ENCODE measurements at regions not wholly inside any gene's neighbourhood (a gene's known extent, or its start where the extent isn't known, plus 50 kb on each side); places are given as distances from the start of the nearest gene placed in this dataset.

DNA sequence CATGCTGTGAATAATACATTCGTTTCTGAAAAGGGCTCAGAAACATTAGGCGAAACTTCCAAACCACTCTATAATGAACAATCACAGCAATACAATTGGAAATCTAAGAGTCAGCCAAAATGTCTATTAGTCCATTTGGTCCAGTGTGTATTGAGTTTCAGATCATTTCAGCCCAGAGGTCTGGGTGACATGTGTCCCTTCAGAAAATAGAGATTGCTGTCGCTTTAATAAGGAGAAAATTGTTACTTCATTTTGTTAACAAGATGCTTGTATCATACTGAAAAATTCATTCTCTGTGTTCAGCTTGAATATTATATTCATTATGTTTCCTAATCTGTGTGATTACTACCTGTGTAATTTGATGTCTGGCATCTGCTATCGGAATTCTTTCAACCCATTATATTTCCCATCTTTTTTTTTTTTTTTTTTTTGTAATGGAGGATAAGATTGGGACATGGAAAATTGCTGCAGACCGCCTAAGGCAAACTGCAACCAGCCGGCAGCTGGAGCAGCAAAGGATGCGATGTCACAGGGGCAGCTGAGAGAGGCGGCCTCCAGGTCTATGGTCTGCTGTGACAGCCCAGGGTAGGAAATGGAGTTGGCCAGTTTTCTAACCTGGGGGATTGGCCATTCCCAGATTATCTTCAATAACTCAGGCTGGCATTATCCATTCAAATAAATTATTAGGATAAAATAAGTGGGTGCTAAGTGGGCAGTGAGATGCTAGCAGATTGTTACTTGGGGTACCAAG, 170.9 kb upstream of the NPVF start:
- TF ChIP-seq, protein P1, sequence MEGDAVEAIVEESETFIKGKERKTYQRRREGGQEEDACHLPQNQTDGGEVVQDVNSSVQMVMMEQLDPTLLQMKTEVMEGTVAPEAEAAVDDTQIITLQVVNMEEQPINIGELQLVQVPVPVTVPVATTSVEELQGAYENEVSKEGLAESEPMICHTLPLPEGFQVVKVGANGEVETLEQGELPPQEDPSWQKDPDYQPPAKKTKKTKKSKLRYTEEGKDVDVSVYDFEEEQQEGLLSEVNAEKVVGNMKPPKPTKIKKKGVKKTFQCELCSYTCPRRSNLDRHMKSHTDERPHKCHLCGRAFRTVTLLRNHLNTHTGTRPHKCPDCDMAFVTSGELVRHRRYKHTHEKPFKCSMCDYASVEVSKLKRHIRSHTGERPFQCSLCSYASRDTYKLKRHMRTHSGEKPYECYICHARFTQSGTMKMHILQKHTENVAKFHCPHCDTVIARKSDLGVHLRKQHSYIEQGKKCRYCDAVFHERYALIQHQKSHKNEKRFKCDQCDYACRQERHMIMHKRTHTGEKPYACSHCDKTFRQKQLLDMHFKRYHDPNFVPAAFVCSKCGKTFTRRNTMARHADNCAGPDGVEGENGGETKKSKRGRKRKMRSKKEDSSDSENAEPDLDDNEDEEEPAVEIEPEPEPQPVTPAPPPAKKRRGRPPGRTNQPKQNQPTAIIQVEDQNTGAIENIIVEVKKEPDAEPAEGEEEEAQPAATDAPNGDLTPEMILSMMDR (IDR thresholded peaks at IDR 0.05; ENCODE audit: insufficient read depth, low read length) = no peak
- TF ChIP-seq POLR2AphosphoS5 (IDR thresholded peaks at IDR 0.05; ENCODE audit: low read depth) = no peak

Measured in HL-60 (cell line).